K562 (cell line): ENCODE measurements at regions not wholly inside any gene's neighbourhood (a gene's known extent, or its start where the extent isn't known, plus 50 kb on each side); places are given as distances from the start of the nearest gene placed in this dataset.

ENCODE experiments used
- ATAC-seq: fragments of 200-7000 bp; cut with Tn5 transposase; 3 replicates; pipeline ENCODE4 v1.9.1; 2020; ENCODE audit warnings: moderate library complexity
- BruUV-seq: library from RNA; stranded (reverse); fragments of 400-500 nt; replicated peaks from 2 replicates; lab custom pipeline; 2021; lab: Mats Ljungman, UMichigan
- CTCF ChIA-PET: fragments of 300-600 bp; formaldehyde crosslinking; extraction: SDS; loops from one replicate; lab custom pipeline; 2021; ENCODE audit warnings: low intra/inter-chr PET ratio; lab: Yijun Ruan, JAX
- POLR2A ChIA-PET: fragments of 300-600, 350-650 bp; sonication (Branson Sonifier 250); formaldehyde crosslinking; extraction: SDS; loops from one replicate; lab custom pipeline; 2021; ENCODE audit warnings: antibody characterized with exemption, inconsistent platforms; lab: Yijun Ruan, JAX
- DNase-seq, 4 experiments: peaks; one replicate each; pipeline versions ENCODE4 v3.0.0 to v3.0.0-alpha.2; 2011 to 2018; ENCODE audit warnings: low spot score in 3 of 4, mixed read lengths in 3 of 4; ENCODE audit errors: extremely low read depth in 1 of 4
- FAIRE-seq: peaks from 2 replicates; lab custom pipeline; 2011; peaks lifted over from hg19 to GRCh38; lab: Jason Lieb, UNC
- H2AFZ ChIP-seq: 2 replicates; pipeline ENCODE4 v1.6.0; 2011; ENCODE audit warnings: low read depth, low read length, control low read depth, inconsistent platforms
- H3K27ac ChIP-seq: fragments of 200-600 bp; 3 replicates; pipeline ENCODE4 v1.8.0; 2011; ENCODE audit warnings: low read depth, mild to moderate bottlenecking, control low read depth, inconsistent platforms, low read length, moderate library complexity, mixed read lengths; ENCODE audit errors: extremely low read depth
- H3K27me3 ChIP-seq, 2 experiments: fragments of 300-600 bp in 1 of 2; 2 replicates in 1 of 2; 3 replicates in 1 of 2; pipeline versions ENCODE4 v1.6.0 to v1.8.0; 2011; ENCODE audit warnings: inconsistent platforms in 2 of 2, low read length in 2 of 2, mild to moderate bottlenecking in 1 of 2, mixed read lengths in 1 of 2, moderate library complexity in 1 of 2; ENCODE audit not compliant: control insufficient read depth in 2 of 2, insufficient read depth in 2 of 2
- H3K36me3 ChIP-seq: fragments of 300-600 bp; 3 replicates; pipeline ENCODE4 v1.8.0; 2011; ENCODE audit warnings: mild to moderate bottlenecking, low read length, inconsistent platforms; ENCODE audit not compliant: control insufficient read depth, insufficient read depth
- H3K4me1 ChIP-seq, 2 experiments: fragments of 200-600 bp in 1 of 2; replicated peaks in 1 of 2; 2 replicates in 1 of 2; 3 replicates in 1 of 2; pipeline versions ENCODE4 v1.5.1 to v1.8.0; 2011; ENCODE audit warnings: inconsistent platforms in 2 of 2, low read length in 2 of 2, mild to moderate bottlenecking in 1 of 2, mixed read lengths in 1 of 2, moderate library complexity in 1 of 2; ENCODE audit not compliant: control insufficient read depth in 2 of 2, insufficient read depth in 2 of 2
- H3K4me2 ChIP-seq: 2 replicates; pipeline ENCODE4 v1.6.1; 2011; ENCODE audit warnings: low read length, control low read depth, inconsistent platforms, mixed read lengths; ENCODE audit not compliant: insufficient read depth
- H3K4me3 ChIP-seq: fragments of 200-600 bp; sonication (generic), shearing (Covaris generic); 2 replicates; pipeline ENCODE4 v1.5.1; 2016; ENCODE audit warnings: control low read depth, inconsistent platforms
- H3K79me2 ChIP-seq: fragments of 200-600 bp; 3 replicates; pipeline ENCODE4 v1.8.0; 2011; ENCODE audit warnings: low read length, inconsistent platforms; ENCODE audit not compliant: control insufficient read depth, insufficient read depth
- H3K9ac ChIP-seq, 2 experiments: 2 replicates each; pipeline versions ENCODE4 v1.6.0 to v1.6.1; 2011; ENCODE audit warnings: low read depth in 2 of 2, low read length in 2 of 2, control low read depth in 1 of 2, inconsistent platforms in 1 of 2, mild to moderate bottlenecking in 1 of 2, mixed read lengths in 1 of 2; ENCODE audit not compliant: insufficient read depth in 1 of 2
- H3K9me1 ChIP-seq: one replicate; pipeline ENCODE4 v1.6.0; 2011; ENCODE audit warnings: inconsistent platforms, mild to moderate bottlenecking, low read length, moderate library complexity; ENCODE audit not compliant: control insufficient read depth, insufficient read depth
- H3K9me3 ChIP-seq: replicated peaks from 2 replicates; pipeline ENCODE4 v1.5.1; 2011; ENCODE audit warnings: low read depth, low read length, inconsistent platforms; ENCODE audit not compliant: control insufficient read depth, insufficient read depth
- H4K20me1 ChIP-seq: replicated peaks from 2 replicates; pipeline ENCODE4 v1.6.1; 2011; ENCODE audit warnings: low read length, inconsistent platforms, mixed read lengths; ENCODE audit not compliant: control insufficient read depth, insufficient read depth
- EGR1 ChIP-seq: fragments of 450-650 bp; conservative IDR thresholded peaks from 2 replicates; pipeline ENCODE4 v1.6.1; 2017; ENCODE audit warnings: mild to moderate bottlenecking
- EP400 ChIP-seq: fragments of 450-650 bp; IDR thresholded peaks from 2 replicates; pipeline ENCODE4 v1.6.1; 2017; ENCODE audit warnings: antibody characterized with exemption, mild to moderate bottlenecking, moderate library complexity
- ESRRB ChIP-seq: fragments of 250-450 bp; sonication (Bioruptor Pico); IDR thresholded peaks from 2 replicates; pipeline ENCODE4 v1.5.0; 2020; ENCODE audit warnings: mild to moderate bottlenecking, moderate library complexity, borderline replicate concordance
- HDAC8 ChIP-seq: fragments of 450-650 bp; IDR thresholded peaks from 2 replicates; pipeline ENCODE4 v1.6.1; 2016; ENCODE audit warnings: mild to moderate bottlenecking, missing genetic modification characterization, moderate library complexity, missing compliant biosample characterization
- KLF13 ChIP-seq: fragments of 450-650 bp; IDR thresholded peaks from 2 replicates; pipeline ENCODE4 v1.6.1; 2016; ENCODE audit warnings: missing genetic modification characterization, low read depth, mild to moderate bottlenecking, missing compliant biosample characterization, moderate library complexity, borderline replicate concordance
- MED1 ChIP-seq: sonication (generic); formaldehyde crosslinking; IDR thresholded peaks from 2 replicates; pipeline ENCODE4 v1.8.1; 2023; ENCODE audit warnings: missing genetic modification reagents, borderline replicate concordance
- NFXL1 ChIP-seq: fragments of 450-650 bp; formaldehyde crosslinking; IDR thresholded peaks from 2 replicates; pipeline ENCODE4 v1.4.0; 2021; ENCODE audit warnings: mild to moderate bottlenecking
- PHF8 ChIP-seq: fragments of 200-600 bp; sonication (generic); IDR thresholded peaks from 2 replicates; pipeline ENCODE4 v1.6.1; 2012; ENCODE audit warnings: mixed run types, mild to moderate bottlenecking, inconsistent platforms, low read length, moderate library complexity, borderline replicate concordance
- SAP30 ChIP-seq: fragments of 200-600 bp; sonication (generic); IDR thresholded peaks from 2 replicates; pipeline ENCODE4 v1.6.1; 2012; ENCODE audit warnings: borderline replicate concordance, low read depth, mild to moderate bottlenecking, moderate library complexity, low read length, control low read depth, inconsistent platforms; ENCODE audit not compliant: insufficient read depth, poor library complexity, severe bottlenecking
- TAF1 ChIP-seq: IDR thresholded peaks from 2 replicates; pipeline ENCODE4 v1.6.1; 2011; ENCODE audit warnings: mild to moderate bottlenecking, low read length, moderate library complexity; ENCODE audit not compliant: insufficient read depth, control insufficient read depth, severe bottlenecking; ENCODE audit errors: extremely low read depth
- WHSC1 ChIP-seq: IDR thresholded peaks from one replicate; pipeline ENCODE4 v1.6.1; 2012; ENCODE audit warnings: low read length, control low read depth, inconsistent platforms
- ZNF175 ChIP-seq: fragments of 200-800 bp; sonication (Bioruptor generic); IDR thresholded peaks from 2 replicates; pipeline ENCODE4 v1.6.1; 2016; ENCODE audit warnings: low read depth, mild to moderate bottlenecking, missing genetic modification characterization, missing compliant biosample characterization
- ZNF384 ChIP-seq: IDR thresholded peaks from 2 replicates; pipeline ENCODE4 v1.6.1; 2012; ENCODE audit warnings: low read depth, low read length, improper control_type of control experiment
- ZNF695 ChIP-seq: fragments of 450-650 bp; formaldehyde crosslinking; IDR thresholded peaks from 2 replicates; pipeline ENCODE4 v1.4.0; 2020; ENCODE audit warnings: mild to moderate bottlenecking, moderate library complexity
- ZNF696 ChIP-seq: fragments of 250-450 bp; sonication (Bioruptor Pico); conservative IDR thresholded peaks from 2 replicates; pipeline ENCODE4 v1.4.0; 2020; ENCODE audit warnings: mild to moderate bottlenecking, moderate library complexity
- WGBS: fragments of 100-300 bp; shearing (Covaris generic); methylation state at CpG from one replicate; pipeline ENCODE4 v1.1.6; 2016; ENCODE audit warnings: low coverage, mixed read lengths; ENCODE audit not compliant: insufficient coverage; ENCODE audit errors: missing lambda C conversion rate; 5-methylcytosine and 5-hydroxymethylcytosine counted together
- in situ Hi-C: fragments of 300-500 bp; cut with MboI; formaldehyde crosslinking; loops from 4 replicates; pipeline ENCODE4 v1.15.0; 2018; ENCODE audit warnings: inconsistent platforms, mixed read lengths
- intact Hi-C: fragments of 100-400 bp; cut with micrococcal nuclease; formaldehyde crosslinking; loops from 2 replicates; pipeline ENCODE4 v1.14.2; 2022

DNA sequence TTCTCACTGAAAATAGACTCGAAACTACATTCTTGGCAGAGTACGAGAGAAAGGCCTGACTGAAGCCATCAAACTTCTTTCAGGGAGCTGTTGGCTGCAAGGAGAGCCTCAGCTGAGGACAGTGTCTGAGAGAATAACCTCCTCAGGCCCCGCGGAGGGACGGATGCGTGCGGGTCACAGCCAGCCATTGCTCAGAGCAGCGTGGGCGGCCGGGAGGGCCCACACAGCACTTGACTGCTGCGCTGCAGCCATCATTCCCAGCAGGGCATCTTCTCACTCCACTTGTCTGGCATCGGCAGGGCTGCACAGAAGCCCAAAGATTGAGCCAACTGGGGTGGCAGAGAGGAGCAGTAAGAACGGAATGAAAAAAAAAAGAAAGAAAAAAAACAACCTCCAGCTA lies 113.5 kb downstream of the XCL2 start:
- intact Hi-C loops, result loop anchor here (10.0 kb wide), 1 partner anchor 336 kb away; no protein-coding TSS in a partner anchor
- Histone ChIP-seq H3K9ac (no peak overlapping the region), H3K36me3 (no peaks in the 10 kb centered on the region), H3K4me2 (no peak overlapping the region), H3K79me2 (no peaks in the 10 kb centered on the region), H2AFZ (no peak overlapping the region), H3K27ac (no peak overlapping the region), H3K4me1 (peaks cover 0 to 3% of the 10 kb centered on the region in 2 experiments; a peak in 2 of 5 replicates), H3K27me3 (peaks cover 2 to 17% of the 10 kb centered on the region in 2 experiments; a peak in 1 of 5 replicates), H4K20me1 (no peaks in the 10 kb centered on the region), H3K9me1 (no peaks in the 10 kb centered on the region), H3K4me3 (no peak overlapping the region), H3K9me3 (no peaks in the 10 kb centered on the region)
- in situ Hi-C loops, result no loop called here
- WGBS, result 13% methylated on average over 12 of the region's 13 CpGs
- TF ChIP-seq KLF13 (tag) (no peak), MED1 (CRISPR knock-in tag) (no peak), EGR1 (peak; percentile 56), WHSC1 (no peak), EP400 (no peak)
- ChIA-PET CTCF (no interaction called here), POLR2A (interaction anchor here (1.0 to 1.8 kb wide), 3 partner anchors 9 to 88 kb away, joined by 3 to 6 read pairs (median 4); no protein-coding TSS in a partner anchor)
- FAIRE-seq (no peak), DNase-seq (no peak), ATAC-seq (peak; percentile 70)
- no TSS peak for BruUV-seq

GRCh38 chr1:168428063-168428731 lies 115.6 kb downstream of the XCL2 start:
- Histone ChIP-seq H3K27ac (no peak overlapping the region), H3K9me1 (no peaks in the 10 kb centered on the region), H3K9me3 (no peaks in the 10 kb centered on the region), H3K4me1 (peaks cover 0 to 3% of the 10 kb centered on the region in 2 experiments; a peak in 2 of 5 replicates), H3K36me3 (no peaks in the 10 kb centered on the region), H2AFZ (no peak overlapping the region), H4K20me1 (no peaks in the 10 kb centered on the region), H3K4me3 (no peak overlapping the region), H3K79me2 (no peaks in the 10 kb centered on the region), H3K27me3 (0 out of 5 replicates have a peak, but pooled peaks cover 4 to 7% of the 10 kb centered on the region in 2 experiments), H3K9ac (no peak overlapping the region), H3K4me2 (no peak overlapping the region)
- ATAC-seq (no peak), FAIRE-seq (no peak), DNase-seq (no peak)
- intact Hi-C loops, result no loop called here
- CTCF ChIA-PET, result no interaction called here
- BruUV-seq, result no TSS peak
- in situ Hi-C loops, result no loop called here
- POLR2A ChIA-PET, result interaction anchor here (0.6 to 1.0 kb wide), 2 partner anchors 80 to 170 kb away, joined by 3 to 4 read pairs; no protein-coding TSS in a partner anchor
- WGBS, result 13% methylated on average over 4 of the region's 4 CpGs
- TF ChIP-seq ZNF695 (CRISPR knock-in tag) (no peak), EP400 (no peak), ESRRB (CRISPR knock-in tag) (no peak), TAF1 (no peak), ZNF384 (no peak), SAP30 (no peak), PHF8 (no peak), ZNF696 (CRISPR knock-in tag) (no peak), ZNF175 (CRISPR knock-in tag) (no peak), HDAC8 (tag) (no peak), NFXL1 (CRISPR knock-in tag) (no peak)
